Caco-2 (cell line): ENCODE measurements at regions not wholly inside any gene's neighbourhood (a gene's known extent, or its start where the extent isn't known, plus 50 kb on each side); places are given as distances from the start of the nearest gene placed in this dataset.

Experiments used
- BruUV-seq: library from RNA; stranded (reverse); fragments of 400-500 nt; replicated peaks from 2 replicates; lab custom pipeline; 2021; lab: Mats Ljungman, UMichigan
- CTCF ChIA-PET: fragments of 300-600 bp; sonication (Branson Sonifier 250); formaldehyde crosslinking; loops from one replicate; lab custom pipeline; 2022; ENCODE audit warnings: antibody characterized with exemption; lab: Charles Lee
- POLR2A ChIA-PET: fragments of 300-600 bp; sonication (Branson Sonifier 250); formaldehyde crosslinking; loops from one replicate; lab custom pipeline; 2022; ENCODE audit warnings: antibody characterized with exemption; lab: Charles Lee
- DNase-seq, 2 experiments: peaks; one replicate each; pipeline versions ENCODE4 v3.0.0 to v3.0.0-alpha.2; 2020 to 2022
- H3K27me3 ChIP-seq: replicated peaks from 2 replicates; pipeline ENCODE4 v1.6.0; 2011; ENCODE audit warnings: low read length; ENCODE audit not compliant: control insufficient read depth, insufficient read depth
- H3K36me3 ChIP-seq: 2 replicates; pipeline ENCODE4 v1.5.1; 2011; ENCODE audit warnings: low read length; ENCODE audit not compliant: control insufficient read depth, insufficient read depth
- H3K4me1 ChIP-seq: fragments of 250-450 bp; sonication (Bioruptor Pico); 2 replicates; pipeline ENCODE4 v1.5.1; 2020; ENCODE audit warnings: mild to moderate bottlenecking
- H3K4me3 ChIP-seq: 2 replicates; pipeline ENCODE4 v1.5.1; 2011; ENCODE audit warnings: low read depth, mild to moderate bottlenecking, control low read depth, low read length
- H3K9me3 ChIP-seq: fragments of 250-450 bp; sonication (Bioruptor Pico); 2 replicates; pipeline ENCODE4 v1.5.1; 2020; ENCODE audit warnings: mild to moderate bottlenecking, moderate library complexity
- H3K27ac Mint-ChIP-seq: one replicate; pipeline ENCODE4 v1.8.0; 2022; ENCODE audit warnings: mixed read lengths; ENCODE audit not compliant: unreplicated experiment
- H3K27me3 Mint-ChIP-seq: one replicate; pipeline ENCODE4 v1.8.0; 2022; ENCODE audit warnings: mixed read lengths; ENCODE audit not compliant: insufficient read depth, unreplicated experiment
- H3K36me3 Mint-ChIP-seq: one replicate; pipeline ENCODE4 v1.8.0; 2022; ENCODE audit warnings: mild to moderate bottlenecking, mixed read lengths; ENCODE audit not compliant: insufficient read depth, unreplicated experiment
- H3K4me1 Mint-ChIP-seq: one replicate; pipeline ENCODE4 v1.8.0; 2022; ENCODE audit warnings: low read depth, mixed read lengths; ENCODE audit not compliant: unreplicated experiment
- H3K4me3 Mint-ChIP-seq: one replicate; pipeline ENCODE4 v1.8.0; 2022; ENCODE audit warnings: mild to moderate bottlenecking, moderate library complexity, mixed read lengths; ENCODE audit not compliant: unreplicated experiment
- H3K9me3 Mint-ChIP-seq: one replicate; pipeline ENCODE4 v1.8.0; 2022; ENCODE audit warnings: mixed read lengths; ENCODE audit not compliant: unreplicated experiment
- intact Hi-C: fragments of 100-400 bp; cut with micrococcal nuclease; formaldehyde crosslinking; loops from one replicate; pipeline ENCODE4 v1.10.0; 2022; ENCODE audit not compliant: unreplicated experiment
- TF ChIP-seq, protein P1 (sequence below), 2 experiments: fragments of 200-600 bp in 1 of 2; IDR thresholded peaks; 1 replicate in 1 of 2; 2 replicates in 1 of 2; pipeline versions ENCODE4 v1.5.1 to v1.8.0; 2011 to 2022; ENCODE audit warnings: antibody characterized with exemption in 1 of 2, control low read depth in 1 of 2, inconsistent platforms in 1 of 2, low read depth in 1 of 2, low read length in 1 of 2, mild to moderate bottlenecking in 1 of 2, moderate library complexity in 1 of 2; ENCODE audit not compliant: insufficient read depth in 1 of 2, severe bottlenecking in 1 of 2, unreplicated experiment in 1 of 2

- Mint-ChIP-seq H3K36me3 (no peaks in the 10 kb centered on the region), H3K27me3 (no peaks in the 10 kb centered on the region), H3K4me3 (no peak overlapping the region), H3K9me3 (no peaks in the 10 kb centered on the region), H3K4me1 (no peaks in the 10 kb centered on the region), H3K27ac (no peak overlapping the region)
- ChIA-PET POLR2A (no interaction called here), CTCF (no interaction called here)
- Histone ChIP-seq H3K27me3 (no peaks in the 10 kb centered on the region), H3K4me1 (no peaks in the 10 kb centered on the region), H3K4me3 (no peak overlapping the region), H3K9me3 (no peaks in the 10 kb centered on the region), H3K36me3 (no peaks in the 10 kb centered on the region)
- TF ChIP-seq, protein P1, sequence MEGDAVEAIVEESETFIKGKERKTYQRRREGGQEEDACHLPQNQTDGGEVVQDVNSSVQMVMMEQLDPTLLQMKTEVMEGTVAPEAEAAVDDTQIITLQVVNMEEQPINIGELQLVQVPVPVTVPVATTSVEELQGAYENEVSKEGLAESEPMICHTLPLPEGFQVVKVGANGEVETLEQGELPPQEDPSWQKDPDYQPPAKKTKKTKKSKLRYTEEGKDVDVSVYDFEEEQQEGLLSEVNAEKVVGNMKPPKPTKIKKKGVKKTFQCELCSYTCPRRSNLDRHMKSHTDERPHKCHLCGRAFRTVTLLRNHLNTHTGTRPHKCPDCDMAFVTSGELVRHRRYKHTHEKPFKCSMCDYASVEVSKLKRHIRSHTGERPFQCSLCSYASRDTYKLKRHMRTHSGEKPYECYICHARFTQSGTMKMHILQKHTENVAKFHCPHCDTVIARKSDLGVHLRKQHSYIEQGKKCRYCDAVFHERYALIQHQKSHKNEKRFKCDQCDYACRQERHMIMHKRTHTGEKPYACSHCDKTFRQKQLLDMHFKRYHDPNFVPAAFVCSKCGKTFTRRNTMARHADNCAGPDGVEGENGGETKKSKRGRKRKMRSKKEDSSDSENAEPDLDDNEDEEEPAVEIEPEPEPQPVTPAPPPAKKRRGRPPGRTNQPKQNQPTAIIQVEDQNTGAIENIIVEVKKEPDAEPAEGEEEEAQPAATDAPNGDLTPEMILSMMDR (IDR thresholded peaks at IDR 0.05; ENCODE audit: insufficient read depth in 1 of 2, low read depth in 1 of 2, low read length in 1 of 2, severe bottlenecking in 1 of 2, unreplicated experiment in 1 of 2) = no peak
- BruUV-seq = no TSS peak
- intact Hi-C loops = no loop called here
- no peak for DNase-seq
Observed at GRCh38 chr14:41055589-41055988, 551.1 kb upstream of the LRFN5 start.

- no peak overlapping the region for H3K27ac Mint-ChIP-seq
- no peaks in the 10 kb centered on the region for H3K27me3 Mint-ChIP-seq
- H3K4me1 Mint-ChIP-seq = no peaks in the 10 kb centered on the region
- no peak overlapping the region for H3K4me3 Mint-ChIP-seq
- H3K36me3 ChIP-seq = no peaks in the 10 kb centered on the region
- H3K9me3 ChIP-seq = no peaks in the 10 kb centered on the region
- POLR2A ChIA-PET = no interaction called here
- BruUV-seq = no TSS peak
- no peaks in the 10 kb centered on the region for H3K27me3 ChIP-seq
- CTCF ChIA-PET = no interaction called here
- no peak for DNase-seq
- H3K36me3 Mint-ChIP-seq = no peaks in the 10 kb centered on the region
- intact Hi-C loops = no loop called here
- H3K4me1 ChIP-seq = no peaks in the 10 kb centered on the region
- no peaks in the 10 kb centered on the region for H3K9me3 Mint-ChIP-seq
- TF ChIP-seq, protein P1 (IDR thresholded peaks at IDR 0.05; ENCODE audit: insufficient read depth in 1 of 2, low read depth in 1 of 2, low read length in 1 of 2, severe bottlenecking in 1 of 2, unreplicated experiment in 1 of 2) = no peak
- H3K4me3 ChIP-seq = no peak overlapping the region
Observed at GRCh38 chr14:41051801-41052200, 554.9 kb upstream of the LRFN5 start.

- H3K27ac Mint-ChIP-seq = no peak overlapping the region
- no peaks in the 10 kb centered on the region for H3K9me3 Mint-ChIP-seq
- Histone ChIP-seq H3K4me1 (0 out of 2 replicates have a peak, but pooled peaks cover 3% of the 10 kb centered on the region), H3K4me3 (no peak overlapping the region), H3K36me3 (no peaks in the 10 kb centered on the region), H3K9me3 (no peaks in the 10 kb centered on the region), H3K27me3 (no peaks in the 10 kb centered on the region)
- intact Hi-C loops = no loop called here
- no peak for DNase-seq
- H3K4me3 Mint-ChIP-seq = no peak overlapping the region
- no peaks in the 10 kb centered on the region for H3K4me1 Mint-ChIP-seq
- H3K36me3 Mint-ChIP-seq = no peaks in the 10 kb centered on the region
- CTCF ChIA-PET = no interaction called here
- BruUV-seq = no TSS peak
- no peaks in the 10 kb centered on the region for H3K27me3 Mint-ChIP-seq
- TF ChIP-seq, protein P1 (IDR thresholded peaks at IDR 0.05; ENCODE audit: insufficient read depth in 1 of 2, low read depth in 1 of 2, low read length in 1 of 2, severe bottlenecking in 1 of 2, unreplicated experiment in 1 of 2) = no peak
- POLR2A ChIA-PET = no interaction called here
Observed at GRCh38 chr14:41047763-41048162, 558.9 kb upstream of the LRFN5 start.
